GM12878 (cell line): ENCODE measurements at regions not wholly inside any gene's neighbourhood (a gene's known extent, or its start where the extent isn't known, plus 50 kb on each side); places are given as distances from the start of the nearest gene placed in this dataset.

Experiments used
- ATAC-seq: fragments of 200-7000 bp; cut with Tn5 transposase; 3 replicates; pipeline ENCODE4 v1.9.1; 2020; ENCODE audit warnings: mild to moderate bottlenecking, moderate library complexity
- BruUV-seq: library from RNA; stranded (reverse); fragments of 400-500 nt; replicated peaks from 2 replicates; lab custom pipeline; 2021; lab: Mats Ljungman, UMichigan
- CTCF ChIA-PET: fragments of 300-600 bp; sonication (Branson Sonifier 250); formaldehyde crosslinking; extraction: SDS; loops from one replicate; lab custom pipeline; 2021; ENCODE audit warnings: inconsistent platforms; lab: Yijun Ruan, JAX
- POLR2A ChIA-PET: fragments of 350-600 bp; formaldehyde crosslinking; extraction: SDS; loops from one replicate; lab custom pipeline; 2021; ENCODE audit warnings: inconsistent platforms; lab: Charles Lee
- RAD21 ChIA-PET: fragments of 300-600 bp; sonication (Branson Sonifier 250); formaldehyde crosslinking; loops from one replicate; lab custom pipeline; 2023; ENCODE audit warnings: antibody characterized with exemption; ENCODE audit not compliant: unreplicated experiment; lab: Charles Lee
- SMC1A ChIA-PET: fragments of 300-600 bp; sonication (Branson Sonifier 250); formaldehyde crosslinking; loops from one replicate; lab custom pipeline; 2023; ENCODE audit not compliant: unreplicated experiment, uncharacterized antibody; lab: Charles Lee
- DNase-seq: peaks from one replicate; pipeline ENCODE4 v3.0.0-alpha.2; 2011; ENCODE audit warnings: low read depth, low spot score
- FAIRE-seq: peaks from 3 replicates; lab custom pipeline; 2011; peaks lifted over from hg19 to GRCh38; lab: Jason Lieb, UNC
- H2AFZ ChIP-seq: 2 replicates; pipeline ENCODE4 v1.6.0; 2011; ENCODE audit warnings: low read depth, low read length, control low read depth; ENCODE audit not compliant: control insufficient read depth
- H3K27ac ChIP-seq: 2 replicates; pipeline ENCODE4 v1.5.1; 2011; ENCODE audit warnings: control low read depth; ENCODE audit not compliant: control insufficient read depth, insufficient read depth
- H3K27me3 ChIP-seq, 2 experiments: replicated peaks in 1 of 2; 2 replicates each; pipeline versions ENCODE4 v1.6.0 to v1.6.1; 2011; ENCODE audit warnings: low read length in 1 of 2; ENCODE audit not compliant: control insufficient read depth in 2 of 2, insufficient read depth in 2 of 2
- H3K36me3 ChIP-seq, 2 experiments: 2 replicates each; pipeline ENCODE4 v1.5.1; 2011; ENCODE audit warnings: low read length in 1 of 2; ENCODE audit not compliant: control insufficient read depth in 2 of 2, insufficient read depth in 2 of 2
- H3K4me1 ChIP-seq: 2 replicates; pipeline ENCODE4 v1.6.1; 2011; ENCODE audit warnings: mild to moderate bottlenecking, low read length, moderate library complexity, mixed read lengths; ENCODE audit not compliant: control insufficient read depth, insufficient read depth
- H3K4me2 ChIP-seq: 2 replicates; pipeline ENCODE4 v1.6.0; 2011; ENCODE audit warnings: control low read depth; ENCODE audit not compliant: control insufficient read depth, insufficient read depth
- H3K4me3 ChIP-seq: fragments of 200-600 bp; sonication (generic); 2 replicates; pipeline ENCODE4 v1.5.1; 2016
- H3K79me2 ChIP-seq: 2 replicates; pipeline ENCODE4 v1.6.0; 2011; ENCODE audit warnings: low read length; ENCODE audit not compliant: control insufficient read depth, insufficient read depth
- H3K9ac ChIP-seq: 2 replicates; pipeline ENCODE4 v1.8.0; 2011; ENCODE audit warnings: low read length, control low read depth, mixed read lengths; ENCODE audit not compliant: control insufficient read depth, insufficient read depth
- H3K9me3 ChIP-seq: replicated peaks from 3 replicates; pipeline ENCODE4 v1.5.1; 2011; ENCODE audit warnings: mild to moderate bottlenecking, low read length; ENCODE audit not compliant: control insufficient read depth, insufficient read depth
- H4K20me1 ChIP-seq: 2 replicates; pipeline ENCODE4 v1.6.0; 2011; ENCODE audit not compliant: control insufficient read depth, insufficient read depth
- CHD4 ChIP-seq: fragments of 200-600 bp; sonication (generic); IDR thresholded peaks from 2 replicates; pipeline ENCODE4 v1.6.1; 2016; ENCODE audit warnings: mild to moderate bottlenecking
- CREB1 ChIP-seq: IDR thresholded peaks from 2 replicates; pipeline ENCODE4 v1.6.1; 2012; ENCODE audit warnings: low read depth, mild to moderate bottlenecking, inconsistent platforms
- ELK1 ChIP-seq: IDR thresholded peaks from 2 replicates; pipeline ENCODE4 v1.6.1; 2012; ENCODE audit warnings: low read depth, low read length, improper control_type of control experiment
- EP300 ChIP-seq, 2 experiments: fragments of 150-350 bp in 1 of 2; IDR thresholded peaks; 2 replicates each; pipeline ENCODE4 v1.6.1; 2011 to 2012; ENCODE audit warnings: low read depth in 2 of 2, low read length in 2 of 2, borderline replicate concordance in 1 of 2, improper control_type of control experiment in 1 of 2, inconsistent platforms in 1 of 2; ENCODE audit not compliant: control insufficient read depth in 1 of 2
- ESRRA ChIP-seq: IDR thresholded peaks from 2 replicates; pipeline ENCODE4 v1.6.1; 2012; ENCODE audit warnings: mild to moderate bottlenecking, low read length, improper control_type of control experiment
- HCFC1 ChIP-seq: fragments of 150-350 bp; IDR thresholded peaks from 2 replicates; pipeline ENCODE4 v1.6.1; 2014; ENCODE audit warnings: low read length
- IKZF2 ChIP-seq, 2 experiments: fragments of 450-650 bp; IDR thresholded peaks; 2 replicates each; pipeline ENCODE4 v1.6.1; 2017; ENCODE audit warnings: mild to moderate bottlenecking in 2 of 2, moderate library complexity in 2 of 2
- KAT2A ChIP-seq: conservative IDR thresholded peaks from 2 replicates; pipeline ENCODE4 v1.6.1; 2011; ENCODE audit warnings: low read depth, low read length; ENCODE audit not compliant: control insufficient read depth
- NFXL1 ChIP-seq: fragments of 450-650 bp; IDR thresholded peaks from 2 replicates; pipeline ENCODE4 v1.6.1; 2017; ENCODE audit warnings: antibody characterized with exemption, mild to moderate bottlenecking, borderline replicate concordance
- NRF1 ChIP-seq: conservative IDR thresholded peaks from 2 replicates; pipeline ENCODE4 v1.6.1; 2011; ENCODE audit warnings: mild to moderate bottlenecking, low read depth, low read length, improper control_type of control experiment
- RELB ChIP-seq: fragments of 450-650 bp; IDR thresholded peaks from 2 replicates; pipeline ENCODE4 v1.6.1; 2017; ENCODE audit warnings: low read depth, mild to moderate bottlenecking, moderate library complexity
- SPI1 ChIP-seq: IDR thresholded peaks from 2 replicates; pipeline ENCODE4 v1.6.1; 2011; ENCODE audit warnings: low read depth, mild to moderate bottlenecking, low read length, moderate library complexity, borderline replicate concordance; ENCODE audit not compliant: insufficient read depth
- ZNF384 ChIP-seq: IDR thresholded peaks from 2 replicates; pipeline ENCODE4 v1.6.1; 2012; ENCODE audit warnings: low read depth, mild to moderate bottlenecking, low read length, improper control_type of control experiment, borderline replicate concordance
- ZNF622 ChIP-seq: fragments of 450-650 bp; IDR thresholded peaks from 2 replicates; pipeline ENCODE4 v1.6.1; 2017; ENCODE audit warnings: mild to moderate bottlenecking, inconsistent platforms
- WGBS: methylation state at CpG from one replicate; pipeline ENCODE4 v1.1.6; 2016; ENCODE audit warnings: low lambda C conversion rate; ENCODE audit not compliant: insufficient replicate concordance, insufficient coverage; ENCODE audit errors: missing lambda C conversion rate; 5-methylcytosine and 5-hydroxymethylcytosine counted together
- in situ Hi-C: fragments of 300-500 bp; cut with MboI; formaldehyde crosslinking; loops from 9 replicates; pipeline ENCODE4 v1.14.3; 2018; ENCODE audit warnings: mixed read lengths
- intact Hi-C: fragments of 100-400 bp; cut with micrococcal nuclease; formaldehyde crosslinking; loops from one replicate; pipeline ENCODE4 v1.14.2; 2022; ENCODE audit not compliant: unreplicated experiment

GRCh38 chr10:3228629-3228945 is 56.0 kb upstream of the PITRM1 start (continued):
- no peak for TF ChIP-seq ZNF622

GRCh38 chr10:3226960-3227744 is 54.6 kb upstream of the PITRM1 start:
- H3K4me1 ChIP-seq: no peaks in the 10 kb centered on the region
- H3K36me3 ChIP-seq: no peaks in the 10 kb centered on the region
- H4K20me1 ChIP-seq: no peaks in the 10 kb centered on the region
- no peak overlapping the region for H3K4me2 ChIP-seq
- RAD21 ChIA-PET: no interaction called here
- H3K27ac ChIP-seq: no peak overlapping the region
- no peak overlapping the region for H3K9ac ChIP-seq
- FAIRE-seq (no peak), DNase-seq (no peak), ATAC-seq (0 out of 3 replicates have a peak, but pooled peaks have one; percentile 27)
- no peaks in the 10 kb centered on the region for H3K9me3 ChIP-seq
- no peak overlapping the region for H2AFZ ChIP-seq
- intact Hi-C loops: no loop called here
- H3K27me3 ChIP-seq: peaks cover 0 to 3% of the 10 kb centered on the region in 2 experiments; a peak in 2 of 4 replicates
- no peaks in the 10 kb centered on the region for H3K79me2 ChIP-seq
- H3K4me3 ChIP-seq: no peak overlapping the region
- in situ Hi-C loops: no loop called here
- TF ChIP-seq CHD4: no peak
- SMC1A ChIA-PET: no interaction called here
- no TSS peak for BruUV-seq
- 24% methylated on average over 11 of the region's 11 CpGs for WGBS
- CTCF ChIA-PET: no interaction called here
- POLR2A ChIA-PET: no interaction called here

GRCh38 chr10:3225561-3225960 is 53.0 kb upstream of the PITRM1 start:
- Histone ChIP-seq H3K36me3 (no peaks in the 10 kb centered on the region), H3K9me3 (no peaks in the 10 kb centered on the region), H3K4me2 (no peak overlapping the region), H3K4me1 (no peaks in the 10 kb centered on the region), H3K4me3 (no peak overlapping the region), H2AFZ (no peak overlapping the region), H4K20me1 (no peaks in the 10 kb centered on the region), H3K27ac (no peak overlapping the region), H3K9ac (no peak overlapping the region), H3K79me2 (no peaks in the 10 kb centered on the region), H3K27me3 (peaks cover 0 to 3% of the 10 kb centered on the region in 2 experiments; a peak in 2 of 4 replicates)
- intact Hi-C loops (no loop called here), in situ Hi-C loops (no loop called here)
- DNase-seq (no peak), ATAC-seq (no peak), FAIRE-seq (no peak)
- ChIA-PET SMC1A (no interaction called here), POLR2A (no interaction called here), CTCF (interaction anchor here (0.7 kb wide), 1 partner anchor 32 kb away, joined by 3 read pairs; no protein-coding TSS in a partner anchor), RAD21 (no interaction called here)
- BruUV-seq: no TSS peak
- 37% methylated on average over 3 of the region's 3 CpGs for WGBS
- TF ChIP-seq EP300 (IDR thresholded peaks at IDR 0.05; ENCODE audit: borderline replicate concordance in 1 of 2, control insufficient read depth in 1 of 2, low read depth in 2 of 2, low read length in 2 of 2): no peak
- TF ChIP-seq SPI1: no peak
- TF ChIP-seq KAT2A: no peak
- no peak for TF ChIP-seq ZNF384
- TF ChIP-seq RELB: no peak
- TF ChIP-seq ELK1: no peak
- no peak for TF ChIP-seq HCFC1
- TF ChIP-seq ESRRA: no peak
- TF ChIP-seq IKZF2 (IDR thresholded peaks at IDR 0.05): no peak
- no peak for TF ChIP-seq CREB1
- no peak for TF ChIP-seq NFXL1
- TF ChIP-seq NRF1: no peak
